Stimulated activated CD4-positive, alpha-beta T cell treated with anti-CD3 and anti-CD28 coated beads, Interleukin-15, amount 100 ng/mL, for 48 hours (primary cell): ENCODE measurements at regions not wholly inside any gene's neighbourhood (a gene's known extent, or its start where the extent isn't known, plus 50 kb on each side); places are given as distances from the start of the nearest gene placed in this dataset.

ENCODE experiments used
- DNase-seq, 2 donors: peaks; one replicate each; pipeline ENCODE4 v3.0.0-alpha.2; 2020; ENCODE audit warnings: low read depth in 2 of 2

GRCh38 chr5:117519957-117520500 is 945.4 kb upstream of the SEMA6A start:
- no peak for DNase-seq

GRCh38 chr5:117504305-117504704 is 929.7 kb upstream of the SEMA6A start:
- no peak for DNase-seq

GRCh38 chr5:117497601-117498000 is 923.0 kb upstream of the SEMA6A start:
- no peak for DNase-seq

GRCh38 chr5:117496801-117497200 is 922.2 kb upstream of the SEMA6A start:
- DNase-seq = no peak

GRCh38 chr5:117494188-117494587 is 919.6 kb upstream of the SEMA6A start:
- DNase-seq = no peak

GRCh38 chr5:117488976-117489500 is 914.4 kb upstream of the SEMA6A start:
- no peak for DNase-seq

- DNase-seq = no peak
Measured at GRCh38 chr5:117487556-117487955, 912.9 kb upstream of the SEMA6A start.

GRCh38 chr5:117486879-117487391 is 912.3 kb upstream of the SEMA6A start:
- DNase-seq = no peak

- no peak for DNase-seq
Measured at GRCh38 chr5:117486261-117486660, 911.6 kb upstream of the SEMA6A start.

- DNase-seq = no peak
Measured at GRCh38 chr5:117475919-117476318, 901.3 kb upstream of the SEMA6A start.

- no peak for DNase-seq
Measured at GRCh38 chr5:117473165-117473564, 898.5 kb upstream of the SEMA6A start.

- no peak for DNase-seq
Measured at GRCh38 chr5:117463881-117464570, 889.4 kb upstream of the SEMA6A start.

GRCh38 chr5:117461966-117462365 is 887.3 kb upstream of the SEMA6A start:
- no peak for DNase-seq

- DNase-seq = no peak
Measured at GRCh38 chr5:117461403-117461802, 886.8 kb upstream of the SEMA6A start.

- DNase-seq = no peak
Measured at GRCh38 chr5:117457656-117458055, 883.0 kb upstream of the SEMA6A start.

GRCh38 chr5:117456866-117457470 is 882.3 kb upstream of the SEMA6A start:
- DNase-seq = no peak

GRCh38 chr5:117455236-117456233 is 880.9 kb upstream of the SEMA6A start:
- DNase-seq = no peak

- DNase-seq = peak; percentile 8 to 10
Measured at GRCh38 chr5:117454716-117455212, 880.1 kb upstream of the SEMA6A start.

- DNase-seq = no peak
Measured at GRCh38 chr5:117436846-117437245, 862.2 kb upstream of the SEMA6A start.

- no peak for DNase-seq
Measured at GRCh38 chr5:117435203-117435602, 860.6 kb upstream of the SEMA6A start.

- no peak for DNase-seq
Measured at GRCh38 chr5:117434254-117434653, 859.6 kb upstream of the SEMA6A start.
